ENCODE measurements at regions not wholly inside any gene's neighbourhood (a gene's known extent, or its start where the extent isn't known, plus 50 kb on each side); places are given as distances from the start of the nearest gene placed in this dataset.
"Not testable (repeated sequence)": the region's sequence is repeated elsewhere in the genome, so short reads cannot be mapped to it uniquely, and the experiment has no call there.

- Histone ChIP-seq H3K9ac (ENCODE audit: insufficient read depth, low read length) (no peak overlapping the region), H4K20me1 (ENCODE audit: control insufficient read depth, extremely low read depth, insufficient read depth, low read length) (no peaks in the 10 kb centered on the region), H3K36me3 (ENCODE audit: control insufficient read depth, insufficient read depth, low read length) (no peaks in the 10 kb centered on the region), H3K4me1 (ENCODE audit: control insufficient read depth, extremely low read depth, insufficient read depth, low read length) (peaks cover 3% of the 10 kb centered on the region), H3K9me3 (ENCODE audit: control insufficient read depth, insufficient read depth, low read depth, low read length) (no peaks in the 10 kb centered on the region), H3K79me2 (ENCODE audit: control insufficient read depth, insufficient read depth, low read length) (no peaks in the 10 kb centered on the region), H2AFZ (ENCODE audit: low read length) (no peak overlapping the region), H3K4me3 (replicated peaks in 1 of 4; ENCODE audit: control extremely low read depth in 1 of 4, insufficient read depth in 1 of 4, low read depth in 3 of 4, low read length in 4 of 4) (no peak overlapping the region), H3K4me2 (ENCODE audit: extremely low read depth, insufficient read depth, low read length) (no peak overlapping the region), H3K27me3 (ENCODE audit: control insufficient read depth, insufficient read depth, low read length) (peaks cover 26% of the 10 kb centered on the region), H3K27ac (ENCODE audit: insufficient read depth, low read length) (no peak overlapping the region)
- no peak for DNase-seq (ENCODE audit: low read depth in 2 of 2)
- no peak for TF ChIP-seq EZH2 (IDR thresholded peaks at IDR 0.05; ENCODE audit: low read length, missing control alignments)
- TF ChIP-seq, protein P1, sequence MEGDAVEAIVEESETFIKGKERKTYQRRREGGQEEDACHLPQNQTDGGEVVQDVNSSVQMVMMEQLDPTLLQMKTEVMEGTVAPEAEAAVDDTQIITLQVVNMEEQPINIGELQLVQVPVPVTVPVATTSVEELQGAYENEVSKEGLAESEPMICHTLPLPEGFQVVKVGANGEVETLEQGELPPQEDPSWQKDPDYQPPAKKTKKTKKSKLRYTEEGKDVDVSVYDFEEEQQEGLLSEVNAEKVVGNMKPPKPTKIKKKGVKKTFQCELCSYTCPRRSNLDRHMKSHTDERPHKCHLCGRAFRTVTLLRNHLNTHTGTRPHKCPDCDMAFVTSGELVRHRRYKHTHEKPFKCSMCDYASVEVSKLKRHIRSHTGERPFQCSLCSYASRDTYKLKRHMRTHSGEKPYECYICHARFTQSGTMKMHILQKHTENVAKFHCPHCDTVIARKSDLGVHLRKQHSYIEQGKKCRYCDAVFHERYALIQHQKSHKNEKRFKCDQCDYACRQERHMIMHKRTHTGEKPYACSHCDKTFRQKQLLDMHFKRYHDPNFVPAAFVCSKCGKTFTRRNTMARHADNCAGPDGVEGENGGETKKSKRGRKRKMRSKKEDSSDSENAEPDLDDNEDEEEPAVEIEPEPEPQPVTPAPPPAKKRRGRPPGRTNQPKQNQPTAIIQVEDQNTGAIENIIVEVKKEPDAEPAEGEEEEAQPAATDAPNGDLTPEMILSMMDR (conservative IDR thresholded peaks at IDR 0.05 in 1 of 2, IDR thresholded peaks at IDR 0.05 in 1 of 2; ENCODE audit: low read depth in 1 of 2, low read length in 2 of 2): no peak
Observed at GRCh38 chr12:62194031-62194430, 66.2 kb upstream of the USP15 start.

DNA sequence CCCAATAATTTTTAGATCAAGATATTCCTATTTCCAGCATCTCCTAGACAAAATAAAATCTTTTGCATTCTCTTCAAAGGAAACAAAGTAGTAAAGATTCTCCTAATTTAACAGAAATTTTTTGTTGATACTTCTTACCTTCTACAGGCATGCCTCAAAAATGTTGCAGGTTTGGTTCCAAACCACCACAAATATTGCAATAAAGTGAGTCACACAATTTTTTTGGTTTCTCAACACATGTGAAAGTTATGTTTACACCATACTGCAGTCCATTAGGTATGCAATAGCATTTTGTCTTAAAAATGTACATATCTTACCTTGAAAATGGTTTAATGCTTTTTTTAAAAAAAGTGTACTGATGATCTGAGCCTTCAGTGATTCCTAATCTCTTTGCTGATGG lies 65.6 kb upstream of the USP15 start:
- Histone ChIP-seq H3K36me3 (ENCODE audit: control insufficient read depth, insufficient read depth, low read length) (no peaks in the 10 kb centered on the region), H3K79me2 (ENCODE audit: control insufficient read depth, insufficient read depth, low read length) (no peaks in the 10 kb centered on the region), H3K9me3 (ENCODE audit: control insufficient read depth, insufficient read depth, low read depth, low read length) (no peaks in the 10 kb centered on the region), H2AFZ (ENCODE audit: low read length) (no peak overlapping the region), H3K27me3 (ENCODE audit: control insufficient read depth, insufficient read depth, low read length) (peaks cover 26% of the 10 kb centered on the region), H3K27ac (ENCODE audit: insufficient read depth, low read length) (no peak overlapping the region), H3K9ac (ENCODE audit: insufficient read depth, low read length) (no peak overlapping the region), H3K4me1 (ENCODE audit: control insufficient read depth, extremely low read depth, insufficient read depth, low read length) (peaks cover 3% of the 10 kb centered on the region), H4K20me1 (ENCODE audit: control insufficient read depth, extremely low read depth, insufficient read depth, low read length) (no peaks in the 10 kb centered on the region), H3K4me2 (ENCODE audit: extremely low read depth, insufficient read depth, low read length) (no peak overlapping the region), H3K4me3 (replicated peaks in 1 of 4; ENCODE audit: control extremely low read depth in 1 of 4, insufficient read depth in 1 of 4, low read depth in 3 of 4, low read length in 4 of 4) (no peak overlapping the region)
- TF ChIP-seq, protein P1 (conservative IDR thresholded peaks at IDR 0.05 in 1 of 2, IDR thresholded peaks at IDR 0.05 in 1 of 2; ENCODE audit: low read depth in 1 of 2, low read length in 2 of 2): no peak
- DNase-seq (ENCODE audit: low read depth in 2 of 2): peak; percentile 10 to 52

DNA sequence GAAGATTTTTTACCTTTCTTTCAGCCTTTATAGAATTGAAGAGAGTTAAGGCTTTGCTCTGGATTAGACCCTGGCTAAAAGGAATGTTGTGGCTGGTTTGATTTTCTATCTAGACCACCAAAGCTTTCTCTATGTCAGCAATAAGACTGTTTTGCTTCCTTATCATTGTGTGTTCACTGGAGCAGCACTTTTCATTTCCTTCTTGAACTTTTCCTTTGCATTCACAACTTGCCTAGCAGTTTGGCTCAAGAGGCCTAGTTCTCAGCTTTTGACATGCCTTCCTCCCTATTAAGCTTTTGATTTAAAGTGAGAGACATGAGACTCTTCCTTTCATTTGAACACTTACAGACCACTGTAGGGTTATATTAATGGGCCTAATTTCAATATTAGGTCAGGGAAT lies 64.1 kb upstream of the USP15 start:
- DNase-seq (ENCODE audit: low read depth in 2 of 2): no peak
- peaks cover 11% of the 10 kb centered on the region for H3K27me3 ChIP-seq (ENCODE audit: control insufficient read depth, insufficient read depth, low read length)
- TF ChIP-seq EZH2 (IDR thresholded peaks at IDR 0.05; ENCODE audit: low read length, missing control alignments): no peak
- TF ChIP-seq, protein P1 (conservative IDR thresholded peaks at IDR 0.05 in 1 of 2, IDR thresholded peaks at IDR 0.05 in 1 of 2; ENCODE audit: low read depth in 1 of 2, low read length in 2 of 2): no peak
- H3K79me2 ChIP-seq (ENCODE audit: control insufficient read depth, insufficient read depth, low read length): no peaks in the 10 kb centered on the region
- no peak overlapping the region for H3K27ac ChIP-seq (ENCODE audit: insufficient read depth, low read length)
- H3K4me3 ChIP-seq (replicated peaks in 1 of 4; ENCODE audit: control extremely low read depth in 1 of 4, insufficient read depth in 1 of 4, low read depth in 3 of 4, low read length in 4 of 4): no peak overlapping the region
- H3K4me1 ChIP-seq (ENCODE audit: control insufficient read depth, extremely low read depth, insufficient read depth, low read length): peaks cover 3% of the 10 kb centered on the region
- H2AFZ ChIP-seq (ENCODE audit: low read length): no peak overlapping the region
- H3K9ac ChIP-seq (ENCODE audit: insufficient read depth, low read length): no peak overlapping the region
- no peaks in the 10 kb centered on the region for H3K36me3 ChIP-seq (ENCODE audit: control insufficient read depth, insufficient read depth, low read length)
- no peak overlapping the region for H3K4me2 ChIP-seq (ENCODE audit: extremely low read depth, insufficient read depth, low read length)
- no peaks in the 10 kb centered on the region for H4K20me1 ChIP-seq (ENCODE audit: control insufficient read depth, extremely low read depth, insufficient read depth, low read length)
- H3K9me3 ChIP-seq (ENCODE audit: control insufficient read depth, insufficient read depth, low read depth, low read length): no peaks in the 10 kb centered on the region

GRCh38 chr12:62202861-62203260 lies 57.3 kb upstream of the USP15 start:
- not testable (repeated sequence) for H3K4me2 ChIP-seq (ENCODE audit: extremely low read depth, insufficient read depth, low read length); H3K9me3 ChIP-seq (ENCODE audit: control insufficient read depth, insufficient read depth, low read depth, low read length); H3K9ac ChIP-seq (ENCODE audit: insufficient read depth, low read length); H3K4me1 ChIP-seq (ENCODE audit: control insufficient read depth, extremely low read depth, insufficient read depth, low read length); H2AFZ ChIP-seq (ENCODE audit: low read length); H3K27ac ChIP-seq (ENCODE audit: insufficient read depth, low read length); H4K20me1 ChIP-seq (ENCODE audit: control insufficient read depth, extremely low read depth, insufficient read depth, low read length); DNase-seq (ENCODE audit: low read depth in 2 of 2); H3K4me3 ChIP-seq (replicated peaks in 1 of 4; ENCODE audit: control extremely low read depth in 1 of 4, insufficient read depth in 1 of 4, low read depth in 3 of 4, low read length in 4 of 4); H3K79me2 ChIP-seq (ENCODE audit: control insufficient read depth, insufficient read depth, low read length); H3K27me3 ChIP-seq (ENCODE audit: control insufficient read depth, insufficient read depth, low read length); H3K36me3 ChIP-seq (ENCODE audit: control insufficient read depth, insufficient read depth, low read length)

Measured in fibroblast of lung (primary cell).